ENCODE measurements at regions not wholly inside any gene's neighbourhood (a gene's known extent, or its start where the extent isn't known, plus 50 kb on each side); places are given as distances from the start of the nearest gene placed in this dataset.

DNA sequence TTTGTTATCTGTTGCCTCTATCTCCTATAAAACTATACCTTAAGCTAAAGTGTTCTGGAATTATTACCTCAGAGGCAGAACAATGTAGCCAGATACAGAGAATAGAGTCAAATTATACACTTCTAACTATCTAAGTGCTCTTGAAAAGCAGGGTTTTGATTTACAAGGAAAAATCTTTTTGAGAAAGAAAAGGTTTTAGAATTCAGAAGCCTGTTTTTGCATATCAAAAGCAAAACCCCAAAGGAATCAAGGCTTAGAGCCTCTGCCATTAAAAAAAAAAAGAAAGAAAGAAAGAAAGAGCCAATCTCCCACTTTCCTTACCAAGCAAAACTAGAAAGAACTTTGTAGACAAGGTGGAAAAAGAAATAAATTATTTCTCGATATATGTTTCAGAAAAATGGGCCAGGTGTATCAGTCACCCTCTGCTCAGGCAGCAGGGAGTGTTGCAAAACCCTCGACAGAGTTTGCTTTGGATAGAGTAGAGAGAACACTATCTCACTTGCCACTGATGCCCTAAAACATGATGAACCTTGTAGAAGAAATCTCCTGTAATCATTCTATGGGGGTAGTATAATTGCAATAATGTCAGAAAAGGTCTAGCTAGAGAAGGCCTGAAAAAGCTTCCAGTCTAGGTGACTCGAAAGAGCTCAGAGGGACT is 318.3 kb downstream of the PCDH10 start:
- TF ChIP-seq CTCF (IDR thresholded peaks at IDR 0.05 in 4 of 5, conservative IDR thresholded peaks at IDR 0.05 in 1 of 5) (no peak), POLR2A (IDR thresholded peaks at IDR 0.05) (no peak)
